GM19452 (cell line): ENCODE measurements at regions not wholly inside any gene's neighbourhood (a gene's known extent, or its start where the extent isn't known, plus 50 kb on each side); places are given as distances from the start of the nearest gene placed in this dataset.

ENCODE experiments used
- ATAC-seq: cut with Tn5 transposase; IDR thresholded peaks from one replicate; pipeline ENCODE4 v1.9.1; 2021; ENCODE audit not compliant: unreplicated experiment

GRCh38 chr3:83092521-83093221 is 1331.2 kb upstream of the GBE1 start:
- no peak for ATAC-seq

GRCh38 chr3:83076041-83076440 is 1314.6 kb upstream of the GBE1 start:
- ATAC-seq: no peak

- ATAC-seq: no peak
Measured at GRCh38 chr3:83074485-83074884, 1313.0 kb upstream of the GBE1 start.

GRCh38 chr3:83065851-83066460 is 1304.5 kb upstream of the GBE1 start:
- no peak for ATAC-seq

GRCh38 chr3:83063446-83063845 is 1302.0 kb upstream of the GBE1 start:
- no peak for ATAC-seq

GRCh38 chr3:83048556-83048955 is 1287.1 kb upstream of the GBE1 start:
- ATAC-seq: no peak

- ATAC-seq: no peak
Measured at GRCh38 chr3:83039422-83039821, 1278.0 kb upstream of the GBE1 start.

GRCh38 chr3:83035704-83036010 is 1274.2 kb upstream of the GBE1 start:
- no peak for ATAC-seq

GRCh38 chr3:83034806-83035703 is 1273.6 kb upstream of the GBE1 start:
- no peak for ATAC-seq

- no peak for ATAC-seq
Measured at GRCh38 chr3:83033133-83033532, 1271.7 kb upstream of the GBE1 start.

GRCh38 chr3:83023086-83023485 is 1261.6 kb upstream of the GBE1 start:
- ATAC-seq: no peak

GRCh38 chr3:83011481-83011880 is 1250.0 kb upstream of the GBE1 start:
- ATAC-seq: no peak

- no peak for ATAC-seq
Measured at GRCh38 chr3:83003917-83004316, 1242.5 kb upstream of the GBE1 start.

GRCh38 chr3:83002869-83003445 is 1241.5 kb upstream of the GBE1 start:
- ATAC-seq: no peak

- ATAC-seq: no peak
Measured at GRCh38 chr3:82999777-83000176, 1238.3 kb upstream of the GBE1 start.

- no peak for ATAC-seq
Measured at GRCh38 chr3:82978368-82978767, 1216.9 kb upstream of the GBE1 start.

- no peak for ATAC-seq
Measured at GRCh38 chr3:82977871-82978270, 1216.4 kb upstream of the GBE1 start.

GRCh38 chr3:82973791-82974190 is 1212.3 kb upstream of the GBE1 start:
- ATAC-seq: no peak

GRCh38 chr3:82960379-82960778 is 1198.9 kb upstream of the GBE1 start:
- no peak for ATAC-seq

GRCh38 chr3:82957696-82958095 is 1196.3 kb upstream of the GBE1 start:
- ATAC-seq: no peak

- ATAC-seq: no peak
Measured at GRCh38 chr3:82957079-82957478, 1195.6 kb upstream of the GBE1 start.

- ATAC-seq: no peak
Measured at GRCh38 chr3:82954486-82954885, 1193.0 kb upstream of the GBE1 start.
